ENCODE measurements at regions not wholly inside any gene's neighbourhood (a gene's known extent, or its start where the extent isn't known, plus 50 kb on each side); places are given as distances from the start of the nearest gene placed in this dataset.

DNA sequence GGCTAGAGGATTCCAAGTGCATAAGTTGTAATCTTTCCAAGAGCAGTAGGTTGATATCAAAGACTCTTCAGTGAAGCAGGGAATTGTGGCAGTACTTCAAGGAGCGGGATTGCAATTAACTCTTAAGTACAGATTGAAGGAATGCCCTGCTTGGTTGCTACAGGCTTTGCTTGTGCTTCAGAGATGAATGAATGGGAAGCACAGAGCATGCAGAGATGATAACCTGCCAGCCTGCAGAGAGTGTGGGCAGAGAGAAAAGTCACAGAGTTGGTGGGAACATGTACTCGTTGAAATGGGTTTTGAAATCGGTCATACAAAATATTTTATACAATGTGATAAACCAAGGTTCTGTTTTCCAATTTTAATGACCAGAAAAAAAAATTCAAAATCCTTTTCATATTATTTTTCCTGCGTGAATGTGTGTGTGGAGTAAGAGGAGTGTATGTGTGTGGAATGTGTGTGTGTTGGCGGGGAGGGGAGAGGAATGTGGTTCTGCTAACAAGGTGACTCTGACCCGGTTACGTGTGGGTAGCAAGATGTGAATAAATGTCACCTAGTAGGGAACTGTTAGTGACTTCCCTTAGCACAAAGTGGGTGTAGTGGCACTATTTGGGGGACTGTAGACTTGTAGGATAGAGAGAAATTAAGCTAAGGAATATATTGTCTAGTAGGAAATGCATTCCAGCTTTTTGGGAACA, 697.8 kb downstream of the GATA3 start (continued):
- TF ChIP-seq PAX8 (IDR thresholded peaks at IDR 0.05) (no peak), IRF4 (IDR thresholded peaks at IDR 0.05; ENCODE audit: low read depth, low read length) (no peak), MTA3 (IDR thresholded peaks at IDR 0.05; ENCODE audit: borderline replicate concordance, low read length) (no peak), ZNF384 (IDR thresholded peaks at IDR 0.05; ENCODE audit: borderline replicate concordance, low read depth, low read length) (no peak)

DNA sequence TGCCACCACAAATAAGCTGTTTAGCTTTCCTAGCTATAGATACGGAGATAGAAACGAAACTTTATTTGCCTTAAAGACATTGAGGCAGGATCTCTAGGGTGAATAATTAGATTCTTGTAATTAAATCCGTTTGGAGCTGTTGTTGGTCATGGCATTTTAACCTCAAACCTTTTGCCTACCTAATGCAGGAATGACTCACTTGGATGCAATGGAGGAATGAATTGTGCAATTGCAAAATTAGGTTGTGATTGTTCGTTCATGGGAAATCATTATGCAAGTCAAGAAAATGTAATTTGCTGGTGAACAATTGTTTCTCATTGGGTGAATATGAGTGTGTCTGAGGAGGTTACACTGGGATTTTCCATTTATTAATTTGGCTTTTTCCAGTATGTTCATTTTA, 703.5 kb downstream of the GATA3 start:
- FAIRE-seq (no peak), ATAC-seq (no peak), DNase-seq (ENCODE audit: low read depth, low spot score) (no peak)
- TF ChIP-seq SMAD1 (IDR thresholded peaks at IDR 0.05; ENCODE audit: low read depth, partially characterized antibody) (no peak), ZSCAN29 (IDR thresholded peaks at IDR 0.05) (no peak), BRCA1 (IDR thresholded peaks at IDR 0.05; ENCODE audit: low read depth, low read length) (no peak)
- TF ChIP-seq, protein P1, sequence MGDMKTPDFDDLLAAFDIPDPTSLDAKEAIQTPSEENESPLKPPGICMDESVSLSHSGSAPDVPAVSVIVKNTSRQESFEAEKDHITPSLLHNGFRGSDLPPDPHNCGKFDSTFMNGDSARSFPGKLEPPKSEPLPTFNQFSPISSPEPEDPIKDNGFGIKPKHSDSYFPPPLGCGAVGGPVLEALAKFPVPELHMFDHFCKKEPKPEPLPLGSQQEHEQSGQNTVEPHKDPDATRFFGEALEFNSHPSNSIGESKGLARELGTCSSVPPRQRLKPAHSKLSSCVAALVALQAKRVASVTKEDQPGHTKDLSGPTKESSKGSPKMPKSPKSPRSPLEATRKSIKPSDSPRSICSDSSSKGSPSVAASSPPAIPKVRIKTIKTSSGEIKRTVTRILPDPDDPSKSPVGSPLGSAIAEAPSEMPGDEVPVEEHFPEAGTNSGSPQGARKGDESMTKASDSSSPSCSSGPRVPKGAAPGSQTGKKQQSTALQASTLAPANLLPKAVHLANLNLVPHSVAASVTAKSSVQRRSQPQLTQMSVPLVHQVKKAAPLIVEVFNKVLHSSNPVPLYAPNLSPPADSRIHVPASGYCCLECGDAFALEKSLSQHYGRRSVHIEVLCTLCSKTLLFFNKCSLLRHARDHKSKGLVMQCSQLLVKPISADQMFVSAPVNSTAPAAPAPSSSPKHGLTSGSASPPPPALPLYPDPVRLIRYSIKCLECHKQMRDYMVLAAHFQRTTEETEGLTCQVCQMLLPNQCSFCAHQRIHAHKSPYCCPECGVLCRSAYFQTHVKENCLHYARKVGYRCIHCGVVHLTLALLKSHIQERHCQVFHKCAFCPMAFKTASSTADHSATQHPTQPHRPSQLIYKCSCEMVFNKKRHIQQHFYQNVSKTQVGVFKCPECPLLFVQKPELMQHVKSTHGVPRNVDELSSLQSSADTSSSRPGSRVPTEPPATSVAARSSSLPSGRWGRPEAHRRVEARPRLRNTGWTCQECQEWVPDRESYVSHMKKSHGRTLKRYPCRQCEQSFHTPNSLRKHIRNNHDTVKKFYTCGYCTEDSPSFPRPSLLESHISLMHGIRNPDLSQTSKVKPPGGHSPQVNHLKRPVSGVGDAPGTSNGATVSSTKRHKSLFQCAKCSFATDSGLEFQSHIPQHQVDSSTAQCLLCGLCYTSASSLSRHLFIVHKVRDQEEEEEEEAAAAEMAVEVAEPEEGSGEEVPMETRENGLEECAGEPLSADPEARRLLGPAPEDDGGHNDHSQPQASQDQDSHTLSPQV (IDR thresholded peaks at IDR 0.05) = no peak
- 1% methylated on average over 4 of the region's 4 CpGs for WGBS (ENCODE audit: insufficient coverage, insufficient replicate concordance, low lambda C conversion rate, missing lambda C conversion rate)
- no peaks in the 10 kb centered on the region for H3K27me3 ChIP-seq (replicated peaks in 1 of 2; ENCODE audit: control insufficient read depth in 2 of 2, insufficient read depth in 2 of 2, low read length in 1 of 2)
- H3K9me3 ChIP-seq (replicated peaks; ENCODE audit: control insufficient read depth, insufficient read depth, low read length) = no peaks in the 10 kb centered on the region
- no peak overlapping the region for H3K4me2 ChIP-seq (ENCODE audit: control insufficient read depth, insufficient read depth)
- H3K4me1 ChIP-seq (ENCODE audit: control insufficient read depth, insufficient read depth, low read length) = no peaks in the 10 kb centered on the region
- in situ Hi-C loops (cut with MboI) = no loop called here
- SMC1A ChIA-PET (ENCODE audit: uncharacterized antibody, unreplicated experiment) = interaction anchor here (1.0 to 1.6 kb wide), 2 partner anchors 11 to 260 kb away, joined by 3 read pairs; no protein-coding TSS in a partner anchor
- RAD21 ChIA-PET (ENCODE audit: unreplicated experiment) = no interaction called here
- BruUV-seq (replicated peaks) = no TSS peak
- H3K79me2 ChIP-seq (ENCODE audit: control insufficient read depth, insufficient read depth, low read length) = no peaks in the 10 kb centered on the region
- intact Hi-C loops (cut with micrococcal nuclease; ENCODE audit: unreplicated experiment) = no loop called here
- no peaks in the 10 kb centered on the region for H4K20me1 ChIP-seq (ENCODE audit: control insufficient read depth, insufficient read depth)
- H3K27ac ChIP-seq (ENCODE audit: control insufficient read depth, insufficient read depth) = no peak overlapping the region
- CTCF ChIA-PET = interaction anchor here (0.9 kb wide), 1 partner anchor 451 kb away, joined by 3 read pairs; no protein-coding TSS in a partner anchor
- no peak overlapping the region for H2AFZ ChIP-seq (ENCODE audit: control insufficient read depth, low read depth, low read length)
- H3K4me3 ChIP-seq = no peak overlapping the region
- H3K36me3 ChIP-seq (ENCODE audit: control insufficient read depth in 2 of 2, insufficient read depth in 2 of 2, low read length in 1 of 2) = no peaks in the 10 kb centered on the region
- POLR2A ChIA-PET = no interaction called here
- H3K9ac ChIP-seq (ENCODE audit: control insufficient read depth, insufficient read depth, low read length) = no peak overlapping the region
